Jurkat, Clone E6-1 (cell line): ENCODE measurements at regions not wholly inside any gene's neighbourhood (a gene's known extent, or its start where the extent isn't known, plus 50 kb on each side); places are given as distances from the start of the nearest gene placed in this dataset.

Experiments used
- DNase-seq: peaks from one replicate; pipeline ENCODE4 v3.0.0-alpha.2; 2011; ENCODE audit warnings: low read depth, low spot score
- H3K4me3 ChIP-seq: 2 replicates; pipeline ENCODE4 v1.5.1; 2011; ENCODE audit warnings: mild to moderate bottlenecking, low read length, control low read depth, moderate library complexity

- DNase-seq = no peak
- no peak overlapping the region for H3K4me3 ChIP-seq
These were observed 214.0 kb downstream of the SS18 start for GRCh38 chr18:25876330-25876948.

DNA sequence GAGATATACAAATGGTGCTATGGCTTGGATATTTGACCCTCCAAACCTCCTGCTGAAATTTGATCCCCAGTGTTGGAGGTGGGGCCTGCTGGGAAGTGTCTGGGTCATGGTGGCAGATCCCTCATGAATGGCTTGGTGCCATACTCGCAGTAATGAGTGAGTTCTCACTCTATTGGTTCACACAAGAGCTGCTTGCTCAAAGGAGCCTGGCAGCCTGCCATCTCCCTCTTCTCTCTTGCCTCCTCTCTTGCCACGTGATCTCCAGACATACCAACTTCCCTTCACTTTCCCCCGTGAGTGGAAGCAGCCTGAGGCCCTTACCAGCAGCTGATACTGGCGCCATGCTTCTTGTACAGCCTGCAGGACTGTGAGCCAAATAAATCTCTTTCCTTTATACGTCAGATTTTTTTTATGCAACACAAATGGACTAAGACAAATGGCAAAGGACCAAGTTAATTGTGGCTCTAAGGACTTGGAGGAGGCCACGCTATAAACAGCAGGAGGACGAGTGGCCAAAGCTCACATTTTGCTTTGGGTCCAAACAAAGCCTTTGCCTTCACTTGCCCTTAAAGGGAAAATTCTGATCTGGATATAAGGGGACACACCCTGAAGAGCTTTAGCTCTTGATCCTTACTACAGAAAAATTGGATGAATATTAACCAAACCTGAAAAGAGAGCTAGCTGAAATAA is 214.7 kb downstream of the SS18 start:
- no peak overlapping the region for H3K4me3 ChIP-seq
- no peak for DNase-seq

DNA sequence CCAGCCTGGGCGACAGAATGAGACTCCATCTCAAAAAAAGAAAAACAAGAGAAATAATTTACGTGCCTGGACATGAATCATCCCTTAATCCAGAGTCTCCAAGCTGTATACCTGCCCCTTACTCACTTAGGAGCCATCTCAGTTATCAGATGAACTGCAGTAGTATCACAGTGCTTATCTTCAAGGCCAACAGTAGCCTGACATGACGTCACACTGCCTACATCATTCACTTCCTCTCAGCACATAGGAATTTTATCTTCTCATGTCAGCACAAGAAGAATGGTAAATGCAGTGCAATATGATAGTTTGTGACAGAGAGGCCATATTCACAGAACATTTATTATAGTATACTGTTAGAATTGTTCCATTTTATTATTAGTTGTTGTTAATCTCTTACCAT is 216.6 kb downstream of the SS18 start:
- H3K4me3 ChIP-seq = no peak overlapping the region
- no peak for DNase-seq

- H3K4me3 ChIP-seq = no peak overlapping the region
- DNase-seq = no peak
These were observed 224.1 kb downstream of the SS18 start for GRCh38 chr18:25866331-25866730.

GRCh38 chr18:25862881-25863600 is 227.4 kb downstream of the SS18 start:
- DNase-seq = no peak
- no peak overlapping the region for H3K4me3 ChIP-seq

GRCh38 chr18:25853691-25854433 is 236.6 kb downstream of the SS18 start:
- DNase-seq = no peak
- no peak overlapping the region for H3K4me3 ChIP-seq

DNA sequence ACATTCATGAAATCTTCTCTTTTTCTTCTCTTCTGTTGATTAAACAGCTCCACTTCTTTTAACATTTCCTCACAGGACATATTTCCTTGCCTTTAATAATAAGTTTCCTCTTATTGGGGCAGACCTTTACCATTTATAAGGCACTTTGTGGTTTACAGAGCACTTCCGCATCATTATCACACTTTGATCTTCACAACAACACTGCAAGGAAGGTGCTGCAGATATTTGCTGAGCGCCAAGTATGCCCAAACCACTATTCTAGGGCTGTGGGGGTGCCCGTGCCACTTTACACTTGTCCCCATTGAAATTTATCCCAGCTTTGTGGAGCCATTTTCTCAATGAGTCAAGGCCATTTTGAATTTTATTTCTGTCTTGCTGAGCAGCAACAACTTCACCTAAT is 246.6 kb downstream of the SS18 start:
- DNase-seq = peak; percentile 35
- no peak overlapping the region for H3K4me3 ChIP-seq

GRCh38 chr18:25842665-25843064 is 247.7 kb downstream of the SS18 start:
- H3K4me3 ChIP-seq = no peak overlapping the region
- DNase-seq = no peak

DNA sequence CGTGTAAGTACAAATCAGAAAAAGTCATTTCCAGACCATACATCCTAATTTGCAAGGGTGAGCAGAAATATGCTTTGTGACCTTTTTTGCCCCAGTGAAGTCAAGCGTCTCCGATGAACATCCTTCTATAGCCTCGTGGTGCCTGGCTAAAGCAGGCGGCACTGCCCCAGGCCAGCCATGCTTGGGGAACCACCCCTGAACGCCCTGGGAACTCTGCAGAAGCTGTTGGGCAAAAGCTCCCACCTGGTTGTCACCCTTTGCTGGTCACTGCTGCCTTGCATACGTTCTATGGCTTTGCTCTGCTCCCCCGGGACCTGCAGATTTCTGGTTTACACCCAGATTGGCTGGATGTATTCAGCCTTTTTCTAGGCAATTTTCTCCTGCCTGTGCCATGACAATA is 256.4 kb downstream of the SS18 start:
- no peak for DNase-seq
- H3K4me3 ChIP-seq = no peak overlapping the region

- no peak for DNase-seq
- H3K4me3 ChIP-seq = no peak overlapping the region
These were observed 258.3 kb downstream of the SS18 start for GRCh38 chr18:25832001-25832604.

DNA sequence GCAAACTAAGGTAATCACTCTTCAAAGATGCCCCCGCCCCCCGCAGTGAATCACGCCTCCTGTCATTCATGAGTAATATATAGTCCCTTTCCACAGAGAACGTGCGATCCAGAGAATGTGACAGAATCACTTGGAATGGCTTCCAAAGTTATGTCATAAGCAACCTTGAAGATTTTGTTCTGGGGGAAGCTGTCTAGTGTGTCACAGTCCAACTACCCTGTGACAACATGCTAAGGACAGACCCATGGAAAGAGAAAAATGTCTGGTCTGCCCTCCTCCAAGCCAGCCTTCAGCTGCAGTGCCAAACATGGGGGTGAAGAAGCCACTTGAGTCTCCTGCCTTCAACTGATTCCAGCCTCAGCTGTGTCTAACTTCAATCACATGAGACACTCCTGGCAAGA is 259.1 kb downstream of the SS18 start:
- H3K4me3 ChIP-seq = no peak overlapping the region
- DNase-seq = no peak

- no peak for DNase-seq
- no peak overlapping the region for H3K4me3 ChIP-seq
These were observed 259.6 kb downstream of the SS18 start for GRCh38 chr18:25830787-25831186.

DNA sequence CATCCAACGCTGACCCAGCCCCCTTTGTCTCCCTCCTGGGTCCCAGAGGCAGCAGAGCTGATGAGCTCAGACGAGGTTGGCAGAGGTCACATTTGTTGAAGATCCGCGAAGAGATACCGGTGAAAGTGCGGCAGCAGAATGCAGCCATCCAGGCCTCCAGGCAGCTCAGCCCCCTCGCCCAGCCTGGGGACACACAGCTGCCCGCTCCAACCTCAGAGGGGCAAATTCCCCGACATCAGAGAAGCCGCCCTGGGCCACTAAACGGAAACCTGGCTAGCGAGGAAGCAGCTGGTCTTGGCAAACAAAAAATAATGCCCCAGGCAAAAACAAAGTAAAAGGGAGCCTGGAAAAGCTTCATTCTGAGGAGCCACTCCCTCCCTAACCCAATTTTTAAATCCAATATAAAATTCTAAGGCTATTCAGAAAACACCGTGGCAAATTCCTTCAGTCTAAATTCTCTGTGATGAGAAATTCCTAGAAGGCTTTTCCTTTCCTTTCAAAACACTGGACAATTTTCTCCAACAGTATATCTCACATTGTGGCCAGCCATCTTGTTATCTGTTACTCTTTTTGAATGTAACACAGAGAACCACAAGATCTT is 262.4 kb downstream of the SS18 start:
- DNase-seq = no peak
- H3K4me3 ChIP-seq = no peak overlapping the region

GRCh38 chr18:25827228-25827627 is 263.2 kb downstream of the SS18 start:
- H3K4me3 ChIP-seq = no peak overlapping the region
- DNase-seq = no peak

DNA sequence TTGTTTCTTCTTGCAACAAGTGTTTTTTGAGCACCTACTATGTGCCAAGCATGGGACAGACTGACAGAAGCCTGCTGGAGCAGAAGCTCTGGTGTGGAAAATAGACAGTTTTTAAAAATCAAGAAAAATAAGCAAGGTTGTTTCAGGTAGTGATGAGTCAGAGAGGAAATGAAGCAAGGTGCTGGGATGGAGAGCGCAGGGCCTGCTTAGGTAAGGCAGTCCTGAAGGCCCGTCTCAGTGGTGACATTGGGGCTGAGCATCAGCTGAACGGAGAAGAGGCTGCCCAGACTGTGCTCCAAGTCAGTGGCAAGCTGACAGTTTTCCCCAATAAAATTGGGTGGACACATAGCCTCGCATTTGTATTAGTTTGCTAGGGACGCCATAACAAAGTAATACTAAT is 263.6 kb downstream of the SS18 start:
- no peak for DNase-seq

DNA sequence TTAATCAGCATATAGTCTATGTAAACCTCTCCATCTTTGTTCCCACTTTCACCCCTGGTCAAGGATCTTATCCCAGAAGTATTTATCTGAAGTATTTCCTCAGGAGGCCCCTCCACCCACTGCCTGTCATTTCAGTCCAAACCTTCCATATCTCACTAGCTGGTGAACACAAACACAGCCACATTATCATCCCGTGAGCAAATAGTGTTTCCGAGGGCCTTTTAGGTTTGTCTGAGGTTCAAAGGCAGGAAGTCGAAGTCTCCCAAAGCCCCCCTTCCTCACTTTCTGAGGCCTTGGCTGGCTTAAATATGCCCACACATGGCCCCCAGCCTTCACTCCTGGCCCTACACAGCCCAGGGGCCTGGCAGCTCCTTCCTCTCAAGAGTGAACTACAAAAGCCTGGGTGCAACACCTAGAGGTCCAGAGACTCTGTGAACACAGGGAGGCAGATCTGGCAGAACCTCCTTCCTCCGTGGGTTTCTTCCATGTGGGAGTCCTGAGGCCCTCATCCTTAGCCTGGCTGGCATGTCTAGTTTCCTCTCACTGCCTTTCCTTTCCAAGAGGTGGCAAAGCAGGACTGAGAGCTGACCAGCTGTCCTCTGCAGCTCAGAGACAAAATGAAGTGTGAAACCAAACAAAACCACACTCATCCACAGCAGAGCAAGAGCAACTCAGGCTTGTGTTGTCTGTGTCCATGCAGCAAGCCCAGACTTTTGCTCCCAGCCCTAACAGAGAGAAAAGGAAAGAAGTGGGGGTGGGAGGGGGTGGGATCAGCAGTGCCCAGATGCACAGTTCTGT is 264.2 kb downstream of the SS18 start:
- no peak for DNase-seq
- H3K4me3 ChIP-seq = no peak overlapping the region

More for the DNA sequence above, 263.6 kb downstream of the SS18 start:
- H3K4me3 ChIP-seq = no peak overlapping the region

DNA sequence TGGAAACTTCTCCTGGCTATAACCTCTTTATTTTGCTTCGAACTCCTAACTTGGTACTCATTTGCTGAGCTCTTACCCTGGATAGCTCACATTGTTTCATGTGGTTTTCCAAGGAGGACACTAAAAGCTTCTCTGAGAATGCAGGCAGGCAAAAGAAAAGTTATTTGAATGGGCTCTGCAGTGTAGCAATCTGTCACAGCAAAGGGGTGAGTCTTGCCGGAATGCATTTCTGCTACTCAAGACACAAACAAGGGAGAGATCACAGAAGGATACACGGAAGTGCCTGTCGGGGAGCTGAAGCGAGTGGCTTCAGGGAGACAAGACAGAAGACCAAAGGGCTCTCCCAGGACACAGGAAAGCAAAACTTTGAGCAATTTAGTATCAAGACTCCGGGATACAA is 265.4 kb downstream of the SS18 start:
- no peak overlapping the region for H3K4me3 ChIP-seq
- no peak for DNase-seq

DNA sequence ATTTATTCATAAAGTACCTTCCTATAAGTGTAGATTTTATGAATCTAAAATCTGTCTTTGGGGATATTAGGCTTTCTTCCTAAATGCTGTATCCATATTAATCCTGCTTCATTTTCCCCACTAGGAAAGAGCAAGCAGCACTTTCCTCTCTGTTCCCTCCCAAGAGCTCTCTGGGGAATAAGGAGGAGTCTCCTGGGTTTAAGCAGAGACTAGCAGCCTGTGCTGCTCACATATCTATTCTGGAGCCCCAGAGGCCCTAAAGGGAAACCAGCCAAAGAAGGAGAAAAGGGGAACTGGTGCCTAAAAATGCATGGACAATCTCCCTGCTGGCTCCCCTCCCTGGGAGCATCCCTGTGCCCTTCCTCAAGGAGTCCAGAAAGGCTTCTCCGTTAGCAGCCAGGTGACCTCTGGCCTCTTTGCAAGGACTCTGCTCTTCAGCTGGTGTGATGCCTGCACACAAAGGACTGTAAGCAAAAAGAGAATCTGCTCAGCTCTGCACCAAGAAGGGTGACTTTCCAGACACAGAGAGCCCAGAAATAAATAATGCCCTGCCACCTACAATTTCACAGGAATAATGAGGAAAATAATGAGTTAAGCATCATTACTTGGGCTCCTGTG is 270.6 kb downstream of the SS18 start:
- no peak overlapping the region for H3K4me3 ChIP-seq
- no peak for DNase-seq
